HL-60 (cell line): ENCODE measurements at regions not wholly inside any gene's neighbourhood (a gene's known extent, or its start where the extent isn't known, plus 50 kb on each side); places are given as distances from the start of the nearest gene placed in this dataset.

ENCODE experiments used
- DNase-seq, 2 experiments: peaks; one replicate each; pipeline ENCODE4 v3.0.0-alpha.2; 2010 to 2020; ENCODE audit warnings: low read depth in 1 of 2, low spot score in 1 of 2
- H3K27ac ChIP-seq: fragments of 250-450 bp; sonication (Bioruptor Pico); replicated peaks from 2 replicates; pipeline ENCODE4 v1.5.1; 2020; ENCODE audit warnings: mild to moderate bottlenecking, moderate library complexity
- H3K27me3 ChIP-seq: fragments of 250-450 bp; sonication (Bioruptor Pico); 2 replicates; pipeline ENCODE4 v1.5.1; 2021; ENCODE audit warnings: mild to moderate bottlenecking, moderate library complexity; ENCODE audit not compliant: insufficient read depth, poor library complexity, severe bottlenecking
- H3K4me3 ChIP-seq: replicated peaks from 2 replicates; pipeline ENCODE4 v1.5.1; 2011; ENCODE audit warnings: mild to moderate bottlenecking, control low read depth, low read length; ENCODE audit not compliant: insufficient read depth
- CTCF ChIP-seq: IDR thresholded peaks from one replicate; pipeline ENCODE4 v1.5.1; 2011; ENCODE audit warnings: low read length, control low read depth, inconsistent platforms; ENCODE audit not compliant: insufficient read depth
- GABPA ChIP-seq: IDR thresholded peaks from 2 replicates; pipeline ENCODE4 v1.6.1; 2012; ENCODE audit warnings: low read depth
- POLR2AphosphoS5 ChIP-seq: IDR thresholded peaks from 2 replicates; pipeline ENCODE4 v1.6.1; 2012; ENCODE audit warnings: low read depth
- REST ChIP-seq: IDR thresholded peaks from 2 replicates; pipeline ENCODE4 v1.6.1; 2012; ENCODE audit warnings: low read depth; ENCODE audit not compliant: insufficient replicate concordance
- SPI1 ChIP-seq: IDR thresholded peaks from 2 replicates; pipeline ENCODE4 v1.6.1; 2012; ENCODE audit warnings: low read depth, mild to moderate bottlenecking, borderline replicate concordance

- no peaks in the 10 kb centered on the region for H3K27me3 ChIP-seq
- H3K4me3 ChIP-seq: no peak overlapping the region
- no peak for DNase-seq
- no peak overlapping the region for H3K27ac ChIP-seq
- no peak for TF ChIP-seq REST
Observed at GRCh38 chr4:156186111-156186510, 232.4 kb upstream of the CTSO start.

- TF ChIP-seq POLR2AphosphoS5 (no peak), SPI1 (no peak), CTCF (no peak), GABPA (no peak), REST (no peak)
- DNase-seq: no peak
- H3K27ac ChIP-seq: no peak overlapping the region
- no peak overlapping the region for H3K4me3 ChIP-seq
- H3K27me3 ChIP-seq: no peaks in the 10 kb centered on the region
Observed at GRCh38 chr4:156185514-156186055, 231.9 kb upstream of the CTSO start.

- Histone ChIP-seq H3K4me3 (no peak overlapping the region), H3K27ac (no peak overlapping the region), H3K27me3 (no peaks in the 10 kb centered on the region)
- DNase-seq: no peak
- TF ChIP-seq GABPA: no peak
- TF ChIP-seq REST: no peak
- no peak for TF ChIP-seq POLR2AphosphoS5
- TF ChIP-seq SPI1: no peak
- no peak for TF ChIP-seq CTCF
Observed at GRCh38 chr4:156182269-156182668, 228.6 kb upstream of the CTSO start.

GRCh38 chr4:156177941-156178340 is 224.3 kb upstream of the CTSO start:
- DNase-seq: no peak
- no peaks in the 10 kb centered on the region for H3K27me3 ChIP-seq
- TF ChIP-seq SPI1 (no peak), CTCF (no peak), POLR2AphosphoS5 (no peak), REST (no peak), GABPA (no peak)
- H3K27ac ChIP-seq: no peak overlapping the region
- H3K4me3 ChIP-seq: no peak overlapping the region
